Keratinocyte (primary cell): ENCODE measurements at regions not wholly inside any gene's neighbourhood (a gene's known extent, or its start where the extent isn't known, plus 50 kb on each side); places are given as distances from the start of the nearest gene placed in this dataset.

Experiments used
- DNase-seq: peaks from one replicate; pipeline ENCODE4 v3.0.0-alpha.2; 2011; ENCODE audit warnings: low read depth, missing footprints, low spot score
- FAIRE-seq: peaks from 2 replicates; lab custom pipeline; 2011; peaks lifted over from hg19 to GRCh38; lab: Jason Lieb, UNC
- H2AFZ ChIP-seq: 2 replicates; pipeline ENCODE4 v1.6.0; 2012; ENCODE audit warnings: low read length, control low read depth, inconsistent platforms; ENCODE audit not compliant: control insufficient read depth
- H3K27ac ChIP-seq: 2 replicates; pipeline ENCODE4 v1.5.1; 2011; ENCODE audit warnings: low read length; ENCODE audit not compliant: control insufficient read depth, insufficient read depth
- H3K27me3 ChIP-seq: 3 replicates; pipeline ENCODE4 v1.6.0; 2011; ENCODE audit warnings: low read length; ENCODE audit not compliant: control insufficient read depth, insufficient read depth; ENCODE audit errors: extremely low read depth
- H3K36me3 ChIP-seq, 2 experiments: 2 replicates in 1 of 2; 3 replicates in 1 of 2; pipeline ENCODE4 v1.5.1; 2011; ENCODE audit warnings: low read length in 2 of 2, mild to moderate bottlenecking in 1 of 2; ENCODE audit not compliant: control insufficient read depth in 2 of 2, insufficient read depth in 2 of 2; ENCODE audit errors: extremely low read depth in 1 of 2
- H3K4me1 ChIP-seq: 3 replicates; pipeline ENCODE4 v1.5.1; 2011; ENCODE audit warnings: low read length; ENCODE audit not compliant: control insufficient read depth, insufficient read depth; ENCODE audit errors: extremely low read depth
- H3K4me2 ChIP-seq: 3 replicates; pipeline ENCODE4 v1.6.0; 2011; ENCODE audit warnings: low read depth, low read length; ENCODE audit not compliant: control insufficient read depth, insufficient read depth; ENCODE audit errors: extremely low read depth
- H3K4me3 ChIP-seq, 3 experiments: fragments of 200-600 bp in 1 of 3; sonication (generic) in 1 of 3; 2 replicates in 2 of 3; 3 replicates in 1 of 3; pipeline ENCODE4 v1.5.1; 2011 to 2016; ENCODE audit warnings: low read length in 3 of 3, mild to moderate bottlenecking in 3 of 3, control low read depth in 2 of 3, inconsistent platforms in 1 of 3, low read depth in 1 of 3, mixed read lengths in 1 of 3, mixed run types in 1 of 3, moderate library complexity in 1 of 3; ENCODE audit not compliant: control insufficient read depth in 2 of 3, insufficient read depth in 2 of 3; ENCODE audit errors: extremely low read depth in 1 of 3
- H3K79me2 ChIP-seq: 2 replicates; pipeline ENCODE4 v1.6.0; 2012; ENCODE audit warnings: low read length; ENCODE audit not compliant: control insufficient read depth, insufficient read depth
- H3K9ac ChIP-seq: 3 replicates; pipeline ENCODE4 v1.6.0; 2011; ENCODE audit warnings: low read length; ENCODE audit not compliant: control insufficient read depth, insufficient read depth; ENCODE audit errors: extremely low read depth
- H3K9me1 ChIP-seq: 3 replicates; pipeline ENCODE4 v1.6.0; 2011; ENCODE audit warnings: low read length; ENCODE audit not compliant: control insufficient read depth, insufficient read depth; ENCODE audit errors: extremely low read depth
- H3K9me3 ChIP-seq: 2 replicates; pipeline ENCODE4 v1.5.1; 2012; ENCODE audit warnings: low read depth, low read length; ENCODE audit not compliant: control insufficient read depth
- H4K20me1 ChIP-seq: 3 replicates; pipeline ENCODE4 v1.6.0; 2011; ENCODE audit warnings: low read length; ENCODE audit not compliant: control insufficient read depth, insufficient read depth; ENCODE audit errors: extremely low read depth
- EZH2 ChIP-seq: IDR thresholded peaks from one replicate; pipeline ENCODE4 v1.6.1; 2012; ENCODE audit warnings: inconsistent platforms, mild to moderate bottlenecking, low read length, moderate library complexity
- dilution Hi-C: fragments of 300-500 bp; cut with MboI; formaldehyde crosslinking; loops from one replicate; pipeline ENCODE4 v1.7.0; 2020; ENCODE audit warnings: low sequenced_read_pairs; ENCODE audit not compliant: extremely low pct_ligation_motif_present
- TF ChIP-seq, protein P1 (sequence below), 3 experiments: IDR thresholded peaks in 1 of 3; conservative IDR thresholded peaks in 1 of 3; optimal IDR thresholded peaks in 1 of 3; 2 replicates in 2 of 3; 3 replicates in 1 of 3; pipeline versions ENCODE3 to v1.5.1; 2011; ENCODE audit warnings: low read length in 3 of 3, mild to moderate bottlenecking in 3 of 3, moderate library complexity in 2 of 3, control low read depth in 1 of 3, inconsistent platforms in 1 of 3; ENCODE audit not compliant: insufficient read depth in 2 of 3; ENCODE audit errors: extremely low read depth in 1 of 3

DNA sequence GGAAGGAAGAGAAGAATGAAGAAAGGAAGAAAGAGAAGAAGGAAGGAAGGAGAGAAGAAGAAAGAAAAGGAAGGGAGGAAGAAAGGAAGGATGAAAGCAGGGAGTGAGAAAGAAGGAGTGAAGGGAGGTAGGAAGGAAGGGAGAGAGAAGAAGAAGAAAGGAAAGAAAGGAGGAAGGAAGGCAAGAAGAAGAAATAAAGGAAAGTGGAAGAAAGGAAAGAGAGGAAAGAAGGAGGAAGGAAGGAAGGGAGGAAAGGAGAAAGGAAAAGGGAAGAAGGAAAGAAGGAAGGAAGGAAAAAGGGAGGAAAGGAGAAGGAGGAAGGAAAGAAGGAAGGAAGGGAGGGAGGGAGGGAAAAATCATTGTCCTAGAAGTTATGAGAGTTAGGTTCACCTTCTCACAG is 696.6 kb upstream of the TMEM132C start:
- Histone ChIP-seq H3K9me1 (no peaks in the 10 kb centered on the region), H3K9ac (no peak overlapping the region), H3K36me3 (no peaks in the 10 kb centered on the region), H3K27ac (no peak overlapping the region), H3K9me3 (no peaks in the 10 kb centered on the region), H4K20me1 (no peaks in the 10 kb centered on the region), H3K4me2 (no peak overlapping the region), H3K4me1 (no peaks in the 10 kb centered on the region), H3K79me2 (no peaks in the 10 kb centered on the region), H3K27me3 (no peaks in the 10 kb centered on the region), H3K4me3 (no peak overlapping the region), H2AFZ (no peak overlapping the region)
- FAIRE-seq (no peak), DNase-seq (no peak)
- dilution Hi-C loops, result no loop called here
- TF ChIP-seq, protein P1, sequence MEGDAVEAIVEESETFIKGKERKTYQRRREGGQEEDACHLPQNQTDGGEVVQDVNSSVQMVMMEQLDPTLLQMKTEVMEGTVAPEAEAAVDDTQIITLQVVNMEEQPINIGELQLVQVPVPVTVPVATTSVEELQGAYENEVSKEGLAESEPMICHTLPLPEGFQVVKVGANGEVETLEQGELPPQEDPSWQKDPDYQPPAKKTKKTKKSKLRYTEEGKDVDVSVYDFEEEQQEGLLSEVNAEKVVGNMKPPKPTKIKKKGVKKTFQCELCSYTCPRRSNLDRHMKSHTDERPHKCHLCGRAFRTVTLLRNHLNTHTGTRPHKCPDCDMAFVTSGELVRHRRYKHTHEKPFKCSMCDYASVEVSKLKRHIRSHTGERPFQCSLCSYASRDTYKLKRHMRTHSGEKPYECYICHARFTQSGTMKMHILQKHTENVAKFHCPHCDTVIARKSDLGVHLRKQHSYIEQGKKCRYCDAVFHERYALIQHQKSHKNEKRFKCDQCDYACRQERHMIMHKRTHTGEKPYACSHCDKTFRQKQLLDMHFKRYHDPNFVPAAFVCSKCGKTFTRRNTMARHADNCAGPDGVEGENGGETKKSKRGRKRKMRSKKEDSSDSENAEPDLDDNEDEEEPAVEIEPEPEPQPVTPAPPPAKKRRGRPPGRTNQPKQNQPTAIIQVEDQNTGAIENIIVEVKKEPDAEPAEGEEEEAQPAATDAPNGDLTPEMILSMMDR (optimal IDR thresholded peaks at IDR 0.05 in 1 of 3, IDR thresholded peaks at IDR 0.05 in 1 of 3, conservative IDR thresholded peaks at IDR 0.05 in 1 of 3; ENCODE audit: extremely low read depth in 1 of 3, insufficient read depth in 2 of 3, low read length in 3 of 3), result no peak
- no peak for TF ChIP-seq EZH2

DNA sequence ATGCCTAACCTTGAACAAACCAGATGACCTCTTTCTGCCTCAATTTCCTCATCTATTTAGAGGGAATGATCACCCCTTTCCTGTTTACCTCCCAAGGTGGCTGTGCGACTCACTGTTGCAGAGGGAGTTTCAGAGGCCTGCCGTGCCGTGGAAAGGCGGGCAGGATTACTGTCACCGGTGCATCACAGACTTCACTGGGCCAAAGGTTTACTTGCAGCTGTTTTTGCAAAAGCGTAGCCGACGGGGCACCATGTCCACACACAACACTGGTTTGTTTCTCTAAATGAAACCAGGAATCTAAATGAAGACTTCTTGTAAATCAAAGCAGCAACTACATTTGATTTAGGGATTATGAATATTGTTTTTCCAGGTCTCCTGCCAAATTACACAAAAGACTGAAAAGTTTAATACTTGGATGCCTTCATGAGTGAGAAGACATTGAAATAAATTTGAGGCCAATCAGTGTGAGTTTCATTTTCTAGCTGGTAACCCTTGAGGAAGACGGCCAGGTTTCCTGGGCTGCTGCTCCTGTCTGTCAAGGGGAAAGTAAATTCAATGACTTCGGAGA is 696.1 kb upstream of the TMEM132C start:
- no peaks in the 10 kb centered on the region for H3K9me3 ChIP-seq

More for the DNA sequence above, 696.1 kb upstream of the TMEM132C start:
- Histone ChIP-seq H2AFZ (no peak overlapping the region), H3K4me2 (no peak overlapping the region), H3K4me1 (no peaks in the 10 kb centered on the region), H3K9me1 (no peaks in the 10 kb centered on the region), H4K20me1 (no peaks in the 10 kb centered on the region), H3K4me3 (no peak overlapping the region), H3K9ac (no peak overlapping the region), H3K36me3 (no peaks in the 10 kb centered on the region), H3K27ac (no peak overlapping the region), H3K27me3 (no peaks in the 10 kb centered on the region), H3K79me2 (no peaks in the 10 kb centered on the region)
- dilution Hi-C loops, result no loop called here
- TF ChIP-seq, protein P1 (optimal IDR thresholded peaks at IDR 0.05 in 1 of 3, IDR thresholded peaks at IDR 0.05 in 1 of 3, conservative IDR thresholded peaks at IDR 0.05 in 1 of 3; ENCODE audit: extremely low read depth in 1 of 3, insufficient read depth in 2 of 3, low read length in 3 of 3), result no peak
- no peak for TF ChIP-seq EZH2
- DNase-seq, result no peak
- no peak for FAIRE-seq
